Prostate gland (tissue), 2 donors: ENCODE measurements at regions not wholly inside any gene's neighbourhood (a gene's known extent, or its start where the extent isn't known, plus 50 kb on each side); places are given as distances from the start of the nearest gene placed in this dataset.

Experiments used
- CTCF ChIP-seq, 4 experiments: fragments of 200-600 bp in 2 of 4; fragments of 450-650 bp in 2 of 4; sonication (generic) in 2 of 4; IDR thresholded peaks; 1 replicate in 3 of 4; 2 replicates in 1 of 4; pipeline ENCODE4 v1.5.1; 2016 to 2019; ENCODE audit warnings: antibody characterized with exemption in 4 of 4, mild to moderate bottlenecking in 2 of 4, moderate library complexity in 2 of 4
- POLR2A ChIP-seq: fragments of 450-650 bp; IDR thresholded peaks from one replicate; pipeline ENCODE4 v1.6.1; 2016; ENCODE audit warnings: antibody characterized with exemption, mild to moderate bottlenecking
- POLR2AphosphoS5 ChIP-seq: sonication (generic); formaldehyde crosslinking; IDR thresholded peaks from one replicate; pipeline ENCODE4 v1.6.1; 2017; ENCODE audit warnings: antibody characterized with exemption

- no peak for TF ChIP-seq POLR2AphosphoS5
- no peak for TF ChIP-seq POLR2A
- TF ChIP-seq CTCF (IDR thresholded peaks at IDR 0.05): no peak
These were observed 932.3 kb downstream of the BRD1 start for GRCh38 chr22:48895336-48895735.
